ENCODE measurements at regions not wholly inside any gene's neighbourhood (a gene's known extent, or its start where the extent isn't known, plus 50 kb on each side); places are given as distances from the start of the nearest gene placed in this dataset.

DNA sequence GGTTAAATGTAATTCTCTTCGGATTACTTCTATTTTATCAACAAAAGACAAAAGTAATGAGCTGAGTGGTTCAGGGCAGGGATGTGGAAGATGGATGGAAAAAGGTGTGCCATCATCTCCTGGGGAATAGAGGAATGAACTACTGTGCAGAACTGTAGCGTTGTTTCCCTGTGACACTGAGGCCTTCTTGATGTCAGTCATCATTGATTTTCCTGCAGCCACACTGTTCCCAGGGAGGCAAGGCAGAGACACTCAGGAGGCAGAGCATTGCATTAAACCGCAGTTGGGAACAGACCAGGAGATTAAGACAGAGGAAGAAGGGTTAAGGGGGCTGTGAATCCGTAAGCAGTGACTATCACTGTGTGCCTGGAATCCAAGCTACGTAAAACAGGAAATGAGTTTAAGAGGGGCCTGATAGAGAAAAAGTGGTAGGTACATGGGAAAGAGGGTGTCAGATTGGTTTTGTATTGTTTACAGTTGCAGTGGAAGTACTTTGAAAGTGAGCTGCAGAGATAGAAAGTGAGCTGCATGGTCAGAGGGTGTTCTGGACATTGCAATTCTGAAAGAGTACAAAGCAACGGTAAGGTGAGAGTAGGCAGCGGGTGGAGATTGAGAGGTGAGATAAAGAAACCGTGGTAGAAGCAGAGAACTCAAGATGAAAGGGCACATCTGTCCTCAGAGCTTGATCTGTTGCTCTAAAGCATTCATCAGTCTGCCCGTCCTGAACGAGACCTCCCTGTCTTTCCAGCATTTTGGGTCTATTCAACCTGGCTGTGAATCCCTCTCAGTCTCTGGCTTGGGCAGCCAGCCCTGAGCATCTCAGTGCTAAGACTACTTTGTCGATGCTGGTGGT is 793.4 kb upstream of the CELF4 start:
- intact Hi-C loops (cut with DNase I): no loop called here
- ATAC-seq: no peak

GRCh38 chr18:38353149-38353548 is 787.6 kb upstream of the CELF4 start:
- ATAC-seq: no peak
- intact Hi-C loops (cut with DNase I): loop anchor here (5.0 kb wide), 2 partner anchors 59 to 1636 kb away; no protein-coding TSS in a partner anchor

More for the DNA sequence above, 793.4 kb upstream of the CELF4 start:
- DNase-seq (ENCODE audit: low spot score): no peak

DNA sequence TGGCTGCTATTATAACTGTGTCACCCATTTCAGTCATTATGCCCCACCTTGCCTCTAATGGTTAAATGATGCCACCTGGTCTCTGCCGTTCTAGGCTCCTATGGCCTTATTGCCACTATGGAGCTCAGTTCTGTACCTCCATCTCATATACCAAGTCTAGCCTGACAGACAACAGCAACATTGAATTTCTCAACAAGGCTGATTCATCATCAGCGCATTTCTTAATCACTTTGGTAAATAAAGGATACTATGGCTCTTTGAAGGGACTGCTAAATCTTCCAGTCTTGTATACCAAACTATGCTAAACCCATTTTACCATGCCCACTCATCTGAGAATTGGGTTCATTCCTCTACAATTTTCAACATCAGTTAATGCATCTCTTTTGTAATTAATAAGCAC is 784.5 kb upstream of the CELF4 start:
- no peak for ATAC-seq
- intact Hi-C loops (cut with DNase I): loop anchor here (5.0 kb wide), 2 partner anchors 62 to 1633 kb away; no protein-coding TSS in a partner anchor
- no peak for DNase-seq (ENCODE audit: low spot score)

More at GRCh38 chr18:38353149-38353548, 787.6 kb upstream of the CELF4 start:
- no peak for DNase-seq (ENCODE audit: low spot score)

- intact Hi-C loops (cut with DNase I): no loop called here
- no peak for DNase-seq (ENCODE audit: low spot score)
- no peak for ATAC-seq
Observed at GRCh38 chr18:38330573-38330972, 765.0 kb upstream of the CELF4 start.

DNA sequence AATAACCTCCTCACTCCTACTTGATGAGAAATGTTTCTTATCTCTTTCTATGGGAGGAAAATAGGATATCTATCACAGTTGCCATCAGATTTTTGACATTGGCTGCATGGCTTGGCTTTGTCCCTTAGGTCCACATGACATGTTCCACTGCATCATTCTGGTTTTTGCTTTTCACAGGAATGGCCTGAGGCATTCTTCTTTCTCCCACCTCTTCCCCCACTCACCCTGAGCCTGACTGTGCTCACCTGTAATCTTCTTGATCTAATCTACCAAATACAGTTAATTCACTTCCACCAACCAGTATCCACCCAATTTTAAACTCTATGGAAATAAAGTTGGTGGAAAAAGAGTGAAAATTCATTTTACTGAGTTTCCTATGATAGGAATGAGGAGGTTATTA is 763.5 kb upstream of the CELF4 start:
- DNase-seq (ENCODE audit: low spot score): no peak
- intact Hi-C loops (cut with DNase I): no loop called here
- ATAC-seq: no peak

- no peak for ATAC-seq
- no peak for DNase-seq (ENCODE audit: low spot score)
- intact Hi-C loops (cut with DNase I): no loop called here
Observed at GRCh38 chr18:38322206-38322605, 756.6 kb upstream of the CELF4 start.

GRCh38 chr18:38321262-38321661 is 755.7 kb upstream of the CELF4 start:
- intact Hi-C loops (cut with DNase I): no loop called here
- ATAC-seq: no peak

GRCh38 chr18:38318416-38318815 is 752.8 kb upstream of the CELF4 start:
- ATAC-seq: no peak
- no peak for DNase-seq (ENCODE audit: low spot score)
- intact Hi-C loops (cut with DNase I): no loop called here

More at GRCh38 chr18:38321262-38321661, 755.7 kb upstream of the CELF4 start:
- DNase-seq (ENCODE audit: low spot score): no peak

GRCh38 chr18:38313831-38314230 is 748.2 kb upstream of the CELF4 start:
- intact Hi-C loops (cut with DNase I): no loop called here

GRCh38 chr18:38312532-38312931 is 746.9 kb upstream of the CELF4 start:
- DNase-seq (ENCODE audit: low spot score): no peak
- no peak for ATAC-seq
- intact Hi-C loops (cut with DNase I): no loop called here

More at GRCh38 chr18:38313831-38314230, 748.2 kb upstream of the CELF4 start:
- no peak for DNase-seq (ENCODE audit: low spot score)
- ATAC-seq: no peak

GRCh38 chr18:38310936-38311335 is 745.3 kb upstream of the CELF4 start:
- DNase-seq (ENCODE audit: low spot score): no peak
- intact Hi-C loops (cut with DNase I): no loop called here
- ATAC-seq: no peak

GRCh38 chr18:38307914-38308313 is 742.3 kb upstream of the CELF4 start:
- intact Hi-C loops (cut with DNase I): loop anchor here (5.0 kb wide), 1 partner anchor 1821 kb away; no protein-coding TSS in a partner anchor
- no peak for ATAC-seq
- DNase-seq (ENCODE audit: low spot score): no peak

DNA sequence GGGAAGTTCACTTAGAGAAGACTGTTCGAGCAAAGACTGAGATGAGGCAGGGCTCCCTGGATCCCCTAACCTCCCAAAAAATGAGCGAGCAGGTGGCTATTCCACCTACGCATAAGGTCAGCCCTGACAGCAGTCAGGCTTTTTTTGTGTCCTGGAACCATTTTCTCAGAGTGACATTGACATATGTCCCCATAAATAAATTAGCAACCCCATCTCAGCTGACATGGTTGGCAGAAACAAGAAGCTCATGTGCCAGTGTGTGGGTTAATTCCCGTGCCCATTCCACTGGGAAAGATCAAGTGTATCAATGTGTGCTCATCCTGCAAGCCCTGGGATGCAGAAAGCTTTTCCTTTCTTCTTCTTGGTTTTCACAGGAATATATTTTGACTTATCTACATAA is 740.4 kb upstream of the CELF4 start:
- no peak for DNase-seq (ENCODE audit: low spot score)
- intact Hi-C loops (cut with DNase I): loop anchor here (5.0 kb wide), 1 partner anchor 1819 kb away; no protein-coding TSS in a partner anchor

GRCh38 chr18:38301621-38302020 is 736.0 kb upstream of the CELF4 start:
- ATAC-seq (no peak), DNase-seq (ENCODE audit: low spot score) (no peak)
- intact Hi-C loops (cut with DNase I): no loop called here

More for the DNA sequence above, 740.4 kb upstream of the CELF4 start:
- no peak for ATAC-seq

GRCh38 chr18:38297910-38298309 is 732.3 kb upstream of the CELF4 start:
- DNase-seq (ENCODE audit: low spot score) (no peak), ATAC-seq (no peak)
- intact Hi-C loops (cut with DNase I): no loop called here

GRCh38 chr18:38290229-38290628 is 724.6 kb upstream of the CELF4 start:
- intact Hi-C loops (cut with DNase I): no loop called here
- ATAC-seq (no peak), DNase-seq (ENCODE audit: low spot score) (no peak)

DNA sequence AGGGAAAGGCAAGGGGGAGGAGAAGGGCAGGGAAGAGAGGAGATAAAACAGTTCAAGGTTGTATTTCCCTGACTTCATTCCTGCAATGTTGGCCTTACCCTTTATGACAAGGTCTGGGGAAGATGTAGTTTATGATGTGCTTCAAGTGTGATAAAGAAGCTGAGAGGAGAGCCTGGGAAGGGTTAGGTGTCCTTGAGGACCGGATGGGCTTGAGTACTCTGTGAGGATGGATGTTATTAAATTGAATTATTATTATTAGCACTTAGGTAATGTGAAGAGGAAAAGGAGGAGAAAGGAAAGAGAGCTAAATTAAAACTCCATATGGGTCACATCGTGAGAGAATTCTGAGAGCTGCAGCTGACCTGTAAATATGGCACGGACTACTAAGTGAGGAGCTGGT is 719.4 kb upstream of the CELF4 start:
- ATAC-seq (no peak), DNase-seq (ENCODE audit: low spot score) (no peak)
- intact Hi-C loops (cut with DNase I): no loop called here

DNA sequence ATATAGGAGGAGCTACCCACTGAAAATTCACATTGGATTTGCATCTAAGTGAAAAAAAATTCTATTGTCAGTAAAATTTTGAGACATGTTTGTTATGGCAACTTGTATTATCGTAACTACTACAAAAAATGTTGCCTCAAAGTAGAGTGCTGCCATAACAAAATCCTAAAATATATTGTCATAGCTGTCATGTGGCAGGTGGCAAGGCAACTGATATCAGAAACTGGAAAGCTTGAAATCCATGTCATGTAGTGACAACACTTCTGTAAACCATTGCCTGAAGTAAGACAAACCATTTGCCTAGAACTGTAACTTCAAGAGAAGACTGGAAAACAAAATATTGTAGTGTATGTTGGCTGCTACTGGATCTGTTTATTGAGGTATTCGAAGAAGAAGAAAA is 697.5 kb upstream of the CELF4 start:
- ATAC-seq (no peak), DNase-seq (ENCODE audit: low spot score) (no peak)
- intact Hi-C loops (cut with DNase I): no loop called here

GRCh38 chr18:38262661-38263060 is 697.1 kb upstream of the CELF4 start:
- ATAC-seq (no peak), DNase-seq (ENCODE audit: low spot score) (no peak)
- intact Hi-C loops (cut with DNase I): no loop called here

GRCh38 chr18:38257661-38258060 is 692.1 kb upstream of the CELF4 start:
- no peak for ATAC-seq
- no peak for DNase-seq (ENCODE audit: low spot score)
- intact Hi-C loops (cut with DNase I): no loop called here

DNA sequence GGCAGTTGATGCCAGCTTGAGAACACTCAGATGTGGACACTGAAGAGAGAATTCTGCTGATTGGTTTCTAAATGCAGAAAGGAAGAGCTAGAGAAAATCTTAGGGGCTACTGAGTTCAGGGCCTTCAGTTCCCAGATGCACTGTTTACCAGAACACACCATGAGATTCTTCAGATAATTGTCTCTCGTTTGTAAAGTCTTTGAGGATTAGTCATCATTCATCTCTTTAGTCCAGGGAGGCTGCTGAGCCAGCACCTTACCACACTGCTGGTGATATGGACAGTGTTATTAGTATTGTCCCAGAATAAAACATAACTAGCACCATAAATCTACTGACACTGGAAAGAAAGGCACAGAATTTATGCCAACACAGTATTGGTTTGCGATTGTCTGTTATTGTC is 690.8 kb upstream of the CELF4 start:
- ATAC-seq (no peak), DNase-seq (ENCODE audit: low spot score) (no peak)
- intact Hi-C loops (cut with DNase I): no loop called here
